HG03432 (cell line): ENCODE measurements at regions not wholly inside any gene's neighbourhood (a gene's known extent, or its start where the extent isn't known, plus 50 kb on each side); places are given as distances from the start of the nearest gene placed in this dataset.
"Not testable (repeated sequence)": the region's sequence is repeated elsewhere in the genome, so short reads cannot be mapped to it uniquely, and the experiment has no call there.

Experiments used
- ATAC-seq: cut with Tn5 transposase; IDR thresholded peaks from one replicate; pipeline ENCODE4 v1.9.1; 2021; ENCODE audit warnings: mild to moderate bottlenecking, moderate library complexity; ENCODE audit not compliant: unreplicated experiment

DNA sequence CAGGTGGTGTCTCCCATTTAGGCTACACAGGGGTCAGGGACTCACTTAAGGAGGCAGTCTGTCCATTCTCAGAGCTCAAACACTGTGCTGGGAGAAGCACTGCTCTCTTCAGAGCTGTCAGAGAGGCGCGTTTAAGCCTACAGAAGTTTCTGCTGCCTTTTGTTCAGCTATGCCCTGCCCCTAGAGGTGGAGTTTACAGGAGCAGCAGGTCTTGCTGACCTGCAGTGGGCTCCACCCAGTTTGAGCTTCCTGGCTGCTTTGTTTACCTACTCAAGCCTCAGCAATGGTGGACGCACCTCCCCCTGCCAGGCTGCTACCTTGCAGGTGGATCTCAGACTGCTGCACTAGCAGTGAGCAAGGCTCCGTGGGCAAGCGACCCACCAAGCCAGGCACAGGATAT is 260.1 kb downstream of the MEF2C start:
- not testable (repeated sequence) for ATAC-seq

DNA sequence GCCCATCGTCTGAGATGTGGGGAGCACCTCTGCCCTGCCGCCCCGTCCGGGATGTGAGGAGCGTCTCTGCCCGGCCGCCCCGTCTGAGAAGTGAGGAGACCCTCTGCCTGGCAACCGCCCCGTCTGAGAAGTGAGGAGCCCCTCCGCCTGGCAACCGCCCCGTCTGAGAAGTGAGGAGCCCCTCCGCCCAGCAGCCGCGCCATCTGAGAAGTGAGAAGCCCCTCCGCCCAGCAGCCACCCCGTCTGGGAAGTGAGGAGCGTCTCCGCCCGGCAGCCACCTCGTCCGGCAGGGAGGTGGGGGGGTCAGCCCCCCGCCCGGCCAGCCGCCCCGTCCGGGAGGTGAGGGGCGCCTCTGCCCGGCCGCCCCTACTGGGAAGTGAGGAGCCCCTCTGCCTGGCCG is 267.2 kb downstream of the MEF2C start:
- not testable (repeated sequence) for ATAC-seq

DNA sequence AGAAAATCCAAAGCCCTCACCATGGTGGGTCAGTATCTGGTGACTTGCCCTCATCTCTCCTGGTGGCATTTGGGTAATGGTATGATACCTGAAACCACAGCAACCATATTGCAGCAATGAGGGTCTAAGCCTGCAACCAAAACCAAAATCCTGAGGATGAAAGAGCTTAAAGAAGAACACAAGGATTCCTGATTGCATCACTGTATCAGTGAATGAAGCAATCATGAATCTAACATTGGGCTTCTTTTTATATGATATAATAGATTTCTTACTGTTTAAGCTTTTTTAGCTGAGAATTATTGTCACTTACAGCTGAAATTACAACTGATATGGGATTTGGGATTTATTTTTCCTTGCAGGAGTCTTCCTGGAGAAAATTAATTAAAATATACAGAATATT is 269.9 kb downstream of the MEF2C start:
- ATAC-seq = no peak

DNA sequence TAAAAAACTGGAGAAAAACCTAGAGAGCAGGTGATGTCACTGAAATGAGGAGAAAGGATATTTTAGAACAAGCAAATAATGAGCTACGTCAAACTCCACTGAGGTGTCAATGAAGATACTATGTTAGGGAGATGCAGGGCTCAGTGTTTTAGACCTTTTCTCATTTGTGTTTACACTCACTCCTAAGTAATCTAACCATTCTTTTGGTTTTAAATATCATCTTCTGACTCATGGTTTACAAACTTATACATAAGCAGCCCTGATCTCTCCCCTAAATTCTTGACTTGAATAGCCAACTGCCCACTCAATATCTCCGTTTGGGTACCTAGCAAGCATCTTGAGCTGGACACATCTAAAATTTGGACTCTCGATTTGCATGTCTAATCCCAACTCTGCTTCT is 272.4 kb downstream of the MEF2C start:
- no peak for ATAC-seq

DNA sequence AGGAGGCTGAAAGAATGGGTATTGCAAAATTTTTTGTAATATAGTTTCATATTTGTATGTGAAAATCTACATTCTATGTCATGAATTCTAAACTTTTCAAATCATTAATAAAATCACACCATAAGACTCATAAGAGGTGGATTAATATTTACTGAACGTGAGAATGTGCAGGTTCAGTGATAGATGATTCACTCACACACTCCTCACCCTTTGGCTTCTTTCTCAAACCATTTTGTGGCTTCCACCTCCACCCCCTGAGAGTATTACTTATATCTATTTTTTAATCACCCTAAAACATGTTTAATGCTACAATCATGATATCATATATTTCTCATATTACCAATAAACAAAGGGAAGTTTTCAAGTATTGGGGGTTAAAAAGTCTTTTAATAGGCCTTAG is 275.5 kb downstream of the MEF2C start:
- ATAC-seq = no peak

DNA sequence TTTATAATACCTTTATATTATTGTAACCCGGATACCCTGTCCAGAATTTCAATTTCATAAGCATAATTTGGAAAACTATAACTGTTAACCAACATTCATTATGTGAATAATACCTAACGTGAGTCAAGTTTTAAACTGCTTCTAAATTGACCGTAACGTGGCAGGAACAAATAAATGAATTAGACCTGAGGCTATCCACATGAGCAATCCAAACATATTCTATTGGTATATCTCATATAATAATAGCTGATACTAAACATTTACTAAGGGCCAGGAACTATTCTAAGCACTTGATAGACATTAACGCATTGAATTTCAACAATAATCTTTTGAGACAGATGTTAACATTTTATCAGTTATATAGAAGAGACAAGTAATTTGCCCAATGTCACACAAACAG is 276.4 kb downstream of the MEF2C start:
- ATAC-seq = no peak

DNA sequence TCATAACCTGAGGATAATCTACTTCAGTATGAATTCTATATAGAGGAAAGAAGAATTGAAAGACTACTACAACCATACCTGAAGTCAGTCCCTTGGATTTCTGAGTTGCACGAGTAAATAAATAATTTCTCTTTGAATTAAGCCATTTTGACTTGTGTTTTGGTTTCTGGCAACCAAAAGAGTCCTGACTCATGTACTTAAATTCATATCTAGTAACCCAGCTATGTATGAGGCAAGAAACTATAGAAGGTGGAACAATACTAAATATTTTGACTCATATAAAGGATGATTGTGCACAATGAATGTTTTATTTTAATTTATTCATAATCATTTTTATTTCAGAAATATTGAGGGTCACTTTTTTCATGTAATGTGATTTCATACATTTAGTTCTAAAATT is 276.8 kb downstream of the MEF2C start:
- no peak for ATAC-seq

DNA sequence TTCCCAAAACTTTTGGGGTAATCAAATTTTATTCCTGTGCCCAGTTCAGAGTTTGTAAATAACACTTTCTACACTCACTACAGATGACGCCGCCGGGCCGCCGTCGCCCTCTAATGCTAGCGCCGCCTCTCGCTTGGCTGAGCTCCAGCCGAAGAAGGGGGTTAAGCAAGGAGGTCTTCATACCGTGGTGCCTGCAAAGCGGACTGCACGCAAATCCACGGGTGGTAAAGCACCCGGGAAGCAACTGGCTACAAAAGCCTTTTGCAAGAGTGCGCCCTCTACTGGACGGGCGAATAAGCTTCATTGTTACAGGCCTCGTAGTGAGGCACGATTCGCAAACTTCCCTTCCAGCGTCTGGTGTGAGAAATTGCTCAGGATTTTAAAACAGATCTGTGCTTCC is 280.4 kb downstream of the MEF2C start:
- ATAC-seq = no peak

DNA sequence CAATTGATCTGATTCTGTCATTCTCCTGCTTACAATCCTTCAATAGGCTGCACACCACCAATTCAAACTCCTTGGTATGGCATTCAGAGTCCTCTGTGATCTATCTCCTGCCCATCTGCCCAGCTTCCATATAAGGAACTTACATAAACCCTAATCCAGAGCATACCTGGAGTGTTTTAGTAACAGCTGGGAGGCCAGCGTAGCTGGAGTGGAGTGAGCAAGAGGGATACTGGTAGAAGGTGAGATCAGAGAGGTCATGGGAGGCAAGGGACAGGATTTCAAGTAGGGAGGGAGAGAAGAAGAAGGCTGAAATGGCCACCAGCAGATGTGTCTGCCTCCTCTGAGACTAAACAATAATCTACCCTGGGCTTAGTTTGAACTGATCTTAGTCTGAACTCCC is 288.5 kb downstream of the MEF2C start:
- ATAC-seq = no peak

DNA sequence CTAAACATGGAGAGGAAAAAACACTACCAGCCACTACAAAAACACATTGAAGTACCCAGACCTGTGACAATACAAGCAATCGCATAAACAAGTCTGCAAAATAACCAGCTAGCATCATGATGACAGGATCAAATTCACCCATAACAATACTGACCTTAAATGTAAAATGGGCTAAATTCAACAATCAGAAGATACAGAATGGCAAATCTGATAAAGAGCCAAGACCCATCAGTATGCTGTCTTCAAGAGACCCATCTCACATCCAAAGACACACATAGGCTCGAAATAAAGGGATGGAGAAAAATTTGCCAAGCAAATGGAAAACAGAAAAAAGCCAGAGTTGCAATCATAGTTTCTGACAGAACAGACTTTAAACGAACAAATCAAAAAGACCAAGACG is 294.4 kb downstream of the MEF2C start:
- no peak for ATAC-seq

DNA sequence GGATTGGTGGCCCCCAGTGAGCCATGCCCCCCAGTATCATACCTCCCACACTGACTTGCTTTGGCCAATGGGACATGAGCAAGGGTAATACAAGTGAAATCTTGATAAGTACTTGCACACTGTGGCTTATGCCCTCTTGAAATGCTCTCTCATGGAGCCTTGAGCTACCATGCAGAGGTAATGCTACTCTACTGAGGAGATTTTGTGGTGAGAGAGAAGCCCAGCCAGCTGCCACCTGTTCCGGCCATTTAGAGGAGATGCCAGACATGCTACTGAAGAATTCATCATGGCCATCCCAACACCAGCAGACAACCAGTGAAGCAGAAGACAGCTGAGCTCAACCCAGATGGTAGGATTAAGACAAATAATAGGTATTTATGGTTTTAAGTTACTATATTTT is 299.5 kb downstream of the MEF2C start:
- no peak for ATAC-seq

DNA sequence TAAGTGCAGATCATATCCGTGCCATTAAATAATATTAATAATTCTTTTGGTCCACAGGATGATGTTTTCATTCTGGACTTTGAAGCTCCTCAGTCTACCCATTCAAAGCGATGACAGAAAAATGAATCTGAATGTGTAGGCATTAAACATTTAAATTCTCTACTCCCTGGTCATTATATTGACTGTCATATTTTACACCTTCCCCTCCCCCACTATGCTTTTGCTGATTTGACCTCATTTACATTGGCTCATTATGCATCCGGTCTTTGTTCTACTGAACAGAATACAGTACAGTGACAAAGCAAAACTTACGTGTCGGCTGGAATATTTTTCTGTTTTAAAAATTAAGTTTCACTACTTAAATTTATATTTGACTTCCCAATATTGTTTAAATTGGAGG is 289.7 kb upstream of the TMEM161B start:
- ATAC-seq = no peak

DNA sequence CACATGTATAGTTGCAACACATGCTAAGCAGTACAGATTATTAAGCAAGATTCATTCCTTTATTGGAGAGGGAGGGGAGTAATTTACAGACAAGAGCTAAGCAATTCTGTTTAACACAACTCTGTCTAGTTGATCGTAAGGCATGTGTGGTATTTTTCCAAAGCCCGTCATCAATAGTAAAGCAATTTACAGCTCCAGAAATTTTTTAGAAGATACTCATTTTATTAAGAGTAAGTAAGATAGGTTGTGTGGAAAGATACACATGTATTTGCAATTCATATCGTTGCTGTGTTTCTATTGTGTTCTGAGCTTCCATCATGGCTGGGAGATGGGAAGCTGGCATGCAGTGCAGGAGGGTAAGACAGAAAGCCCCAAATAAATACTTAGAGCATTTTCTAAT is 289.2 kb upstream of the TMEM161B start:
- no peak for ATAC-seq

DNA sequence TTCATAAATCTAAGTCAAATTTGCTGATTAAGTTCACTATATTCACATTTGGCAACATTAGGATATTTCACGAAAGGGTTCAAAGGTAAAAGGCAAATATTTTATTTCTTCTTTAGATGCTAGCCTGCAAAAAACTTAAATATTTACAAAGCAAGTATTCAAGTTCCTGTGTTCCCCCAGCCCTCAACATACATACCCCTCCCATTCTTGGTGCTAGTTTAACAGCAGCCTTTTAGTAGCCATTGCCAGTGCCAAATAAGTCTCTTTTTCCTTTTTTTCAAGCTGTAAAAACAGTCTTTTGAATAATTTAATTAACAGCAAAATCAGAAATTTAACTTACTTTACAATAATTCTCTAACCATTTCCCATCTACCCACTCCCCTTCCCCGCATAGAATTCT is 288.5 kb upstream of the TMEM161B start:
- ATAC-seq = no peak

DNA sequence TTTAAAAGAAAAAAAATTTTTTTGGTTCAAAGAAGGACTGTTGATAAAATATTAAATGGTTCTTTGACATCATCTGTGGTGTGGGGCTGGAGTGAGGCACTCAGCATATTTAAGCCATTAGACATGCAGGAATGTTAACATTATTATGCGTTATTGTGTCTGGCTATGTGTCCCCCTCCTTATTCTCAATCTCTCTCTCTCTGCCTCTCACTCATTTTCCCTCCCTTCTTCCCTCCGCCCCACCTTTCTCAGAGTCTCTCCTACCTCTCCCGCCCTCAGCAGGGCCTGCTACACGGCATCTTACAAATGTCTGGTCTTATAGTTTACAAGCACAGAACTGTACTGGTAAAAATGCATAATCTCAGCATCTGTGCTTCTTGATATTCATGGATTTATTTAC is 287.8 kb upstream of the TMEM161B start:
- ATAC-seq = no peak

DNA sequence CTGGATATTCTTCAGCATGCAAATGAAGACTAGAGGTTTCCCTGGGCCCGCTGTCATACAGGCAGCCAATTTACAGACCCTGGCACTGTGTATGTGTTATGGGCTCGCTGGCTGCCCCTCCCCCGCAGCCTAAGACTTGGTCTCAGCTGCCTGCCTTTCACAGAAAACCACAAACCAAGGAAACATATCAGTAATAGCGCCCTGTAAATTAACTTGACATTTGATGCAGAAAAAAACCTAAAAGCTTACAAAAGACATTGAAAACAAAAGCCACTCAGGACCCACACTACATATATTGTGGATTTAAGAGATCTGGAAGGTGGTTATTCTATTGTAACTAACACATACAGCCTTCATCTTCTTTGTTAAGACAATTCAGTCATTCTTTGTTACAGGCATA is 287.0 kb upstream of the TMEM161B start:
- peak; percentile 43 for ATAC-seq

DNA sequence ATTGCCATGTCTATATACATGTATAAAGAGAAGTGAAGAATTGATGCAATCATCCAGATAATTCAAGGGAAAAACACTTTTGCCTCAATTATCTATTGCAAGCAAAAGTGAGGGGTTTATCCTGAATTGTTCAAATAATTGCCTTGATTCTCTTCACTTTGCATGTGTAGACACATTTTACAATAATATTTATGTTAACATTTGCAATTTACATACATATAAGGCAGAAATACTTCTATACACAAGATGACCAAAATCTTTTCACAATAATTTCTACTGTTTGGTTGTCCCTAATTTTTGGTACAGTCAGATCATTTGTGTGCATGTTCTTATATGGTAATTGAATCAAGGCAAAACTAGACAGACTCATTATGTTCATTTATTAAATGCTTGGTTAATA is 285.3 kb upstream of the TMEM161B start:
- ATAC-seq = no peak

DNA sequence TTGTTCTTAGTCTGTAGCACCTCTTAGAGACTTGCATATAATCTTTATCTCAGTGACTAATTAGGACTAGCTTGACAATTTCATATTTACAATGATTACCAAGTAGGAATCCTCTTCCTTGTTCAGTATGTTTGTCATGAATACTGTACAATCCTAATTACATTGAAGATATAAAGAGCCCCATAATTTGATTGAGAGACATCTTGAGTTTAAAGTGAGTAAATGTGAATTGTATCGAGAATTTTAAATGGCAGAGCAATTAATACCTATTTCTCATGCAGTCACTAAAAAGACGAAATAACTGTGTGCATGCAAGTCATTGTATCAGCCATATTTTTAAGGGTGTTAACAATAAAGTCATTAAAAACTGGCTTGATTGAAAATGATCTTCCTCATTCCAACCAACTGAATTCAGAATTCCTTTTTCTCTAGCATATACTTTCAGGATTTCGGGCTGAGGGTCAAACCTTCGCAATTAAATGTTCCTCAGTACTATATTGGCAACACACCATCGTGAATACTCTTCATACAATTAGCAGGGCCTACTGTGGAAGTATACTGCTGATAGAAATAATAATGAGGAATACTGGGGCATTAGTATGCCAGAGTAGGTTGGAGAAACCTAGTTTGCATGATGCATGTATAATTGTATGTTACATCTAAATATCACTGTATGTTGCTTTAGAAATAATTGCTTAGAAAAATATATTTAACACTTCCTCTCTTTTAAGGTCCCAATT is 284.7 kb upstream of the TMEM161B start:
- ATAC-seq = no peak

DNA sequence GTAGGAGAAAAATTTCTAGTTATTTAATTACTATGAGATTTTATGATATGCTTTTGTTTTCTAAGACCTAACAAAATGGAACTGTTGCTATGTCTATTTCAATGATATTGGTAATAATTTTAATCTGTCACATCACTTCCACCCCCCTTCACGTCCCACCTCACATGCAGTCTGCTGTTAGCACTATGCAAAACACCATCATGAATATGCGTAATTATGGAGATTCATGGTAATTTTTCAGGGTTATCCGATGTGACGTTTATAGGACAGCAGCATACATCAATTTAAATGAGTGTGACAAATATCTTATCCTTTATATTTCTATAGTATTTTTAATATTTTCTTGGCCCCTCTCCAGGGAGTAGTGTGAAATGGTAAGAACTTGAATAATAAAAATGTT is 283.8 kb upstream of the TMEM161B start:
- ATAC-seq = no peak

DNA sequence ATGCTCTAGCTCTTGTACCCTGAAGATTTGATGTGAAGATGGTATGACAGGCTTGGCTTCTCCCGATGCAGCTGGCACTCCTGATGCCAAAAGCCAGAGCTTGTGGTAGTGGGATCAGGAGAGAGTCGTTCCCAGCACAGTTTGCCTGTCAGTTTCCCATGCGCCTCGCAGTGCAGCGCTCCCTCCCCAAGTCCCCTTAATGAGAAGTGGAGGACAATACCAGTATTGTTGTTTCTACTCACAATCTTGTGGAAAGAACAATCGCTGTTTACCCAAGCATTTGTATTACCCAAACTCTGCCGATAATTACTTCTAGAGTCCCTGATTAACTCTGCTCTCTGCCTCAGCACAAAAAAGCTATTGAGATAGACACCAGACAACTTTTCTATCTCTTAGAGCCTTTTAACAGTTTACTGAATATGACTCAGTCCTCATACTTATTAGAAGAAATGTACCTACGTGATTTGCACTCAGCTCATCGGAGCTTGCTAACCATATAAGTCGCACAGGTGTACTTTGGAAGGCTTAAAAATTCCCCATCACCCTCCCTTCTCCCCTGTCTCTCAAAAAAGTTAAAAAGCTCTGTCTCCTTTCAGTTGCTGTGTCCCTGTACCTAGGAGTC is 283.2 kb upstream of the TMEM161B start:
- no peak for ATAC-seq

DNA sequence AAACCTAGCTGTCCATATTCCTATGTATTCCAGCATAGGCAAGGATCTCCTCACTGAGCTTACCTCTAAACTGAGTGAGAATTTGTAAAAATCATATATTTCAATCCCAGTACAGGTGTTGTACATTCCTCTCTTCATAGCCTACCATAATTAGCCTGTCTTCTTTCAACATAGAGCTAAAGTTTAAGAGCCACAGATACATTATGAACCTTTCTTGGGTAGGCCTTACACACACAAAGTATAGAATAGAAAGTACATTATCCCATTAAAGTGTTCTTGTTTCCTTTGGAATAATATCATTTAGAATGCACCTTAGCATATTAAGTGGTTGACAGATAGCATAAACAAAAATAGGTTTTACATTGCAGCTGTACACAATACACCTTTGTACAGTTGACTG is 282.1 kb upstream of the TMEM161B start:
- ATAC-seq = no peak

DNA sequence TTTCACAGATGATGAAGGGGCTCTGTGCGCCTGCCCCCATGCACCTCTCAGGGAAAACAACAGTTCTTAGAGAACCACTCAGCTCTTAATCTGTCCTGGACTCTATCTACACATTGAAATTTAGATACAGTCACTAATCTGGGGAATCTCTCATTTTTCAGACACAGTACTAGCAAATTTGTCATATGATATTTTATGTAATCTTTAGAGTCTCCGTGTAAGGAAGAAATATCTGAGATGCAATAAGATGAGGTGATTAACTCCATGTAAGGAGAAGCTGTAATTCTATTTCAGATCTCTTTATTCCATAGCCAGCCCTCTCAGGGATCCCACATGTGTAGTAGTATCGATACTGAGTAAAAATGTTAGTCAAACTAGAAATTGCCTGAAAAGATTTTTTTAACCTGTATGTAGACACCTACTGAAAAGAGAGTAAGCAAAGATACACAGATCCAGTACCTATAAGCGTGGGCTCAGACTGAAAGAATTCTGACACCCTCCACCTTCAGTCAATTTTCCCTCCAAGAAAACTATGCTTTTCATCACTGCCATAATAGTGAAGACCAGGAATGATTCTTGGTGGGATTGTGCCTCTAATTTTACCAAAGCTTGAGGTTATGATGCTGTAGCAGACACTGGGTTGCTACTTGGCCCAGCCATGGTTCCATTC is 279.6 kb upstream of the TMEM161B start:
- ATAC-seq = no peak
